ENCODE measurements at regions not wholly inside any gene's neighbourhood (a gene's known extent, or its start where the extent isn't known, plus 50 kb on each side); places are given as distances from the start of the nearest gene placed in this dataset.

DNA sequence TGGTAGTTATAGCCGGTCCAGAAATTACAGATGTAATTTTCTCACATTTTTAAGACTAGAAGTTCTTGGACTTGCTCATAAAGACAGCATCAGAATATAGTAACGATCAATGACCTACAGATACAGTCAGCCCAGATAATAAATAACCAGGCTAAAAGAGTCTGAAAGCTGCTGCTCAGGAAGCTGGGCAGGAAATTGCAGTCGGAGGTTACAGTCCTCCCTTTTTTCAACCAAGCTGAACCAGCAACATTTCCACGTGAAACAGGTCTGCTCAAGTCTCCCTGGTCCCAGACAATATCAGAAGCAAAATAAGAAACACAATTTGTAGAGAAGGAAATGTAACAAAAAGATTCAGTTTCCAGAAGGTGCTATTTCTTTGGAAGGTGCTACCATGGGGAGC is 457.4 kb downstream of the SIPA1L2 start:
- H3K4me1 ChIP-seq, result no peaks in the 10 kb centered on the region
- H3K9me3 ChIP-seq, result no peaks in the 10 kb centered on the region
- ATAC-seq (no peak), DNase-seq (no peak)
- H3K27ac ChIP-seq, result no peak overlapping the region
- intact Hi-C loops (cut with DNase I), result no loop called here
- no peaks in the 10 kb centered on the region for H3K36me3 ChIP-seq
- no peak for TF ChIP-seq CTCF (IDR thresholded peaks at IDR 0.05)
- no peak overlapping the region for H3K4me3 ChIP-seq
- no peaks in the 10 kb centered on the region for H3K27me3 ChIP-seq

GRCh38 chr1:232170909-232171308 is 459.0 kb downstream of the SIPA1L2 start:
- intact Hi-C loops (cut with DNase I), result no loop called here
- H3K4me1 ChIP-seq, result no peaks in the 10 kb centered on the region
- H3K36me3 ChIP-seq, result no peaks in the 10 kb centered on the region
- no peaks in the 10 kb centered on the region for H3K27me3 ChIP-seq
- DNase-seq, result no peak
- TF ChIP-seq CTCF (IDR thresholded peaks at IDR 0.05), result no peak
- H3K9me3 ChIP-seq, result no peaks in the 10 kb centered on the region
- H3K4me3 ChIP-seq, result no peak overlapping the region
- no peak for ATAC-seq
- no peak overlapping the region for H3K27ac ChIP-seq

DNA sequence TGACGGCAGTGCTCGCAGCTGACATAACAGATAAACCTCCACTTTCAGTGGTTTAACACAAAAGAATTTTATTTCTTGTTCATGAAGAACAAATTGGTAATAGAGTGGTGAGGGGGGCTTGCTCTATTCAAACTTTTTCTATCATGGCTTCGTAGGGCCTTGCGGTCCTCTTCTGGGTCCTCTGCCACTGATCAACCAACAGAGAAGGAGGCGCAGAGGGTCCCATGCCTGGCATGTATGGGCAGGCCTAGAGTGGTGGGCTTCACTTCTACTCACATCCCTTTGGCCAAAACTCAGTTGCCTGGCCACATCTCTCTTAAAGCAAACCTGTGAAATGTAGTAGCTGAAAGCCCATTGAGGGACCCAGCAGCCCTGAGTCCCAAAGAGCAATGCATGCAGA is 460.5 kb downstream of the SIPA1L2 start:
- Histone ChIP-seq H3K36me3 (no peaks in the 10 kb centered on the region), H3K27ac (no peak overlapping the region), H3K4me3 (no peak overlapping the region), H3K9me3 (no peaks in the 10 kb centered on the region), H3K4me1 (no peaks in the 10 kb centered on the region), H3K27me3 (no peaks in the 10 kb centered on the region)
- no peak for TF ChIP-seq CTCF (IDR thresholded peaks at IDR 0.05)
- no peak for DNase-seq
- intact Hi-C loops (cut with DNase I), result no loop called here
- no peak for ATAC-seq

GRCh38 chr1:232168508-232168907 is 461.4 kb downstream of the SIPA1L2 start:
- DNase-seq, result no peak
- ATAC-seq, result no peak

GRCh38 chr1:232166942-232167341 is 463.0 kb downstream of the SIPA1L2 start:
- intact Hi-C loops (cut with DNase I), result no loop called here
- H3K4me1 ChIP-seq, result no peaks in the 10 kb centered on the region
- H3K27ac ChIP-seq, result no peak overlapping the region
- ATAC-seq (no peak), DNase-seq (no peak)
- H3K9me3 ChIP-seq, result no peaks in the 10 kb centered on the region
- H3K4me3 ChIP-seq, result no peak overlapping the region
- no peaks in the 10 kb centered on the region for H3K27me3 ChIP-seq
- TF ChIP-seq CTCF (IDR thresholded peaks at IDR 0.05), result no peak
- no peaks in the 10 kb centered on the region for H3K36me3 ChIP-seq

More at GRCh38 chr1:232168508-232168907, 461.4 kb downstream of the SIPA1L2 start:
- Histone ChIP-seq H3K4me1 (no peaks in the 10 kb centered on the region), H3K4me3 (no peak overlapping the region), H3K36me3 (no peaks in the 10 kb centered on the region), H3K9me3 (no peaks in the 10 kb centered on the region), H3K27me3 (no peaks in the 10 kb centered on the region), H3K27ac (no peak overlapping the region)
- intact Hi-C loops (cut with DNase I), result no loop called here
- no peak for TF ChIP-seq CTCF (IDR thresholded peaks at IDR 0.05)

All from upper lobe of right lung (tissue), 1 donor.